GM12873 (cell line): ENCODE measurements at regions not wholly inside any gene's neighbourhood (a gene's known extent, or its start where the extent isn't known, plus 50 kb on each side); places are given as distances from the start of the nearest gene placed in this dataset.

Source experiments
- CTCF ChIP-seq: IDR thresholded peaks from 2 replicates; pipeline ENCODE4 v1.5.1; 2012; ENCODE audit warnings: low read depth, mild to moderate bottlenecking, moderate library complexity, low read length, control low read depth; ENCODE audit not compliant: insufficient read depth; ENCODE audit errors: missing control alignments

DNA sequence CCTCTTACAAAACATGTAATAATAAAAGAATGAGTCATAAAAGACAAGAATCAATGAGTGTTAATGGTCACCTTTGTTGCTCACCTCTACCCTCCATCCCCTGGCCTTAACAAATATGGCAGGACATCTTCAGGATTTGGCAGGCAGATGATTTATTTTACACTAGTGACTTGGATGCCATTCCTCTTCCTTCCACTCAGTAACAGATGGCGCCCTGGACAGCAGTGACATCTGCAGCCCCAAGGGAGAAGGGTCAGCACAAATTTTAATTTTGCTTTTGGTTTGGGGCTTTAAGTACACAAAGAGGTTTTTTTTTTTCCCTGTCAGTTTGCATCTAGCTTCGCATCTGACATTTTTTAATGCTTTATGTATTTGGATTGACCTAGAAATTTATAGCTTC, 188.9 kb downstream of the ZNF92 start:
- peak; percentile 3 for TF ChIP-seq CTCF

GRCh38 chr7:65609131-65609530, 235.5 kb downstream of the ZNF92 start:
- no peak for TF ChIP-seq CTCF

- peak; percentile 50 for TF ChIP-seq CTCF
Measured at GRCh38 chr7:65621580-65622201, 248.0 kb downstream of the ZNF92 start.

DNA sequence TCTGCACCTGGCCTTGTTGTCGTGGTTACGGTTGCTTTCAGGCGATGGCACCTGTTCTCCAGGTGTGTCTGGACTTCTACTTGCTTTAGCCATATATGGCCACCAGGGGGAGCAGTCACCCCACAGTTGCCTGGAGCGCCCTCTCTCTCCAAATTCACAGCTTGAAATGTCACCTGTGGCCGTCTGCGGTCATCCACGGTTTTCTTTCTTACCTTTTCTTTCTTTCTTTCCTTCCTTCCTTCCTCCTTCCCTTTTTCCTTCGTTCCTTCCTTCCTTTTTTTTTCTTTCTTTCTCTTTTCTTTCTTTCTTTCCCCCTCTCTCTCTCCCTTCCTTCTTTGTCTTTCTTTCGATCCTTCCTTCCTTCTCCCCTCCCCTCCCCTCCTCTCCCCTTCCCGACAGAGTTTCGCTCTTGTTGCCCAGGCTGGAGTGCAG, 150.5 kb upstream of the VKORC1L1 start:
- peak; percentile 85 for TF ChIP-seq CTCF

DNA sequence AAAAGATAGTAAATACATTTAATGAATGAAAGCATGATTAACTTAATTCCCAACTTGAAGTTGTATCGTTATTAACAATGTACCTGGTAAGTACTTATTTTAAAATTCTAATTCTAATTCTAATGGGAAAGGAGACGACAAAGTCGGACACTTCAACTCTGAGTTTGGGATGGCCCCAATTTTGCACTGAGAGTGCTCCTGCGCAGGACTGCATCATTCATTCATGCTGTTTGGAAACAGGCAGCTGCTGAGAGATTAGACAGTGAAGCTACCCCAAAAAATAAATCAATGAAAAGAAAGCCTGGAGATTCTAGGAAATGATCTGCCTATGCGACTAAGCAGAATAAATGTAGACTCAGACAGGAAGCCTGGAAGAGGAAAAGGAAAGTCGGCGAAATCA, 141.7 kb upstream of the VKORC1L1 start:
- no peak for TF ChIP-seq CTCF

DNA sequence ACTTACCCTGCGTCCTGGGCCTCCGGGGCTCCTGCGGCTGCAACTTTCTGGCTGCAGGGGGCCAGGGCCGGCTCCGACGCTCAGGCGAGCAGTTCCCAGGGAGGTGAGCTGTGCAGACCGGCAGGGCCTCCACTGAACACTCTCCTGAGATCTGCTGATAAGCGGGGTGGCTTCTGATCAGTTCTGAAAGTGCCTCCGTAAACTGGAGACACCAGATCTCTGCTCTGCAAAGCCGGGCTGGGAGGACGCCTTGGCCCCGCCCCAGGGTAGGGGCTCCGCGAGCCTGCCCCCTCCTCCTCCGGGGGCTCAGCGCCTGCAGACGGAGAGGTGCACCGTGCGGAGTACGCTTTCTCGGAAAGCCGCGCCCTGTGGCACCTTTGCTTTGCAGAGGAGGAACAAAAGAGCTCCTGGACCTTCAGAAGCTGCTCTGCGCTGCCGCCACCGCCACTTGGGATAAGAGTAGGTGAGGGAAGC, 141.3 kb upstream of the VKORC1L1 start:
- no peak for TF ChIP-seq CTCF

DNA sequence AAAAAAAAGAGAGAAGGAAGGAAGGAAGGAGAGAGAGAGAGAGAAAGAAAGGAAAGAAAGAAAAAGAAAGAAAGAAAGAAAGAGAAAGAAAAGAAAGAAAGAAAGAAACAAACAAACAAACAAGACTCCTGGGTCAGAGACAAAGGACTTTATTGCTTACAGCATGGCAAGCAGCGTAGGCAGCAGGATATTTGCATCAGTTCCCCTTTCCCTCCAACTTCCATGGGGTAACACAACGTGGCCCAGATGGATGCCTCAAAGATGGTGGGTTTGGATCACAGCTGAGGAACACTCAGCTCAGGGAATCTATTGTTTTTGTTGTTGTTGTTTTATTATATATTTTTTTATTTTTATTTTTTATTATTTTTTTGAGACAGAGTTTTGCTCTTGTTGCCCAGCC, 128.5 kb upstream of the VKORC1L1 start:
- no peak for TF ChIP-seq CTCF
